Endothelial cell of umbilical vein (primary cell): ENCODE measurements at regions not wholly inside any gene's neighbourhood (a gene's known extent, or its start where the extent isn't known, plus 50 kb on each side); places are given as distances from the start of the nearest gene placed in this dataset.

Experiments used
- BruUV-seq: library from RNA; stranded (reverse); fragments of 400-500 nt; replicated peaks from 2 replicates; lab custom pipeline; 2021; lab: Mats Ljungman, UMichigan
- CTCF ChIA-PET: fragments of 300-600, 350-600 bp; sonication (Branson Sonifier 250); formaldehyde crosslinking; loops from one replicate; lab custom pipeline; 2021; ENCODE audit warnings: antibody characterized with exemption, inconsistent platforms; lab: Charles Lee
- POLR2A ChIA-PET: fragments of 300-600, 350-600 bp; sonication (Branson Sonifier 250); formaldehyde crosslinking; loops from one replicate; lab custom pipeline; 2021; ENCODE audit warnings: antibody characterized with exemption, inconsistent platforms; lab: Charles Lee
- DNase-seq: peaks from one replicate; pipeline ENCODE4 v3.0.0-alpha.2; 2011; ENCODE audit warnings: low read depth, low spot score
- FAIRE-seq: peaks from 2 replicates; lab custom pipeline; 2011; peaks lifted over from hg19 to GRCh38; lab: Jason Lieb, UNC
- H2AFZ ChIP-seq: 2 replicates; pipeline ENCODE4 v1.6.0; 2012; ENCODE audit warnings: low read depth, low read length, control low read depth, inconsistent platforms
- H3K27ac ChIP-seq: 2 replicates; pipeline ENCODE4 v1.5.1; 2011; ENCODE audit warnings: low read depth, mild to moderate bottlenecking, control low read depth, low read length, moderate library complexity; ENCODE audit not compliant: insufficient read depth
- H3K27me3 ChIP-seq, 2 experiments: 2 replicates each; pipeline versions ENCODE4 v1.6.0 to v1.6.1; 2011; ENCODE audit warnings: low read length in 2 of 2, mixed read lengths in 1 of 2; ENCODE audit not compliant: control insufficient read depth in 2 of 2, insufficient read depth in 2 of 2
- H3K36me3 ChIP-seq, 2 experiments: 2 replicates in 1 of 2; 3 replicates in 1 of 2; pipeline ENCODE4 v1.5.1; 2011; ENCODE audit warnings: low read length in 2 of 2, mild to moderate bottlenecking in 1 of 2, moderate library complexity in 1 of 2; ENCODE audit not compliant: control insufficient read depth in 2 of 2, insufficient read depth in 2 of 2; ENCODE audit errors: extremely low read depth in 1 of 2
- H3K4me1 ChIP-seq: 3 replicates; pipeline ENCODE4 v1.5.1; 2011; ENCODE audit warnings: mild to moderate bottlenecking, low read length; ENCODE audit not compliant: control insufficient read depth, insufficient read depth; ENCODE audit errors: extremely low read depth
- H3K4me2 ChIP-seq: 2 replicates; pipeline ENCODE4 v1.6.1; 2011; ENCODE audit warnings: low read length, control low read depth, mixed read lengths; ENCODE audit not compliant: insufficient read depth
- H3K4me3 ChIP-seq, 3 experiments: fragments of 200-600 bp in 1 of 3; sonication (generic), shearing (Covaris generic) in 1 of 3; replicated peaks in 1 of 3; 2 replicates each; pipeline ENCODE4 v1.5.1; 2011 to 2016; ENCODE audit warnings: control low read depth in 3 of 3, low read length in 3 of 3, mild to moderate bottlenecking in 2 of 3, inconsistent platforms in 1 of 3, low read depth in 1 of 3, moderate library complexity in 1 of 3; ENCODE audit not compliant: insufficient read depth in 1 of 3
- H3K79me2 ChIP-seq: 2 replicates; pipeline ENCODE4 v1.6.0; 2012; ENCODE audit warnings: low read length, inconsistent platforms; ENCODE audit not compliant: control insufficient read depth, insufficient read depth
- H3K9ac ChIP-seq: replicated peaks from 2 replicates; pipeline ENCODE3; 2011; ENCODE audit warnings: low read length, control low read depth; ENCODE audit not compliant: insufficient read depth; ENCODE audit errors: extremely low read depth
- H3K9me1 ChIP-seq: replicated peaks from 3 replicates; pipeline ENCODE4 v1.6.0; 2011; ENCODE audit warnings: mild to moderate bottlenecking, low read length; ENCODE audit not compliant: control insufficient read depth, insufficient read depth; ENCODE audit errors: extremely low read depth
- H3K9me3 ChIP-seq: replicated peaks from 2 replicates; pipeline ENCODE4 v1.5.1; 2012; ENCODE audit warnings: low read length, inconsistent platforms; ENCODE audit not compliant: control insufficient read depth, insufficient read depth
- H4K20me1 ChIP-seq: replicated peaks from 2 replicates; pipeline ENCODE3; 2011; ENCODE audit warnings: mild to moderate bottlenecking, low read length; ENCODE audit not compliant: control insufficient read depth, insufficient read depth; ENCODE audit errors: extremely low read depth
- CTCF ChIP-seq, 2 donors: IDR thresholded peaks; 1 replicate in 1 of 2; 2 replicates in 1 of 2; pipeline ENCODE4 v1.5.1; 2011; ENCODE audit warnings: low read length in 2 of 2, mild to moderate bottlenecking in 2 of 2, moderate library complexity in 2 of 2, control low read depth in 1 of 2, inconsistent platforms in 1 of 2, low read depth in 1 of 2; ENCODE audit not compliant: insufficient read depth in 1 of 2; ENCODE audit errors: extremely low read depth in 1 of 2
- FOS ChIP-seq: IDR thresholded peaks from 2 replicates; pipeline ENCODE4 v1.6.1; 2011; ENCODE audit warnings: mild to moderate bottlenecking, low read length, moderate library complexity, borderline replicate concordance; ENCODE audit not compliant: insufficient read depth
- GATA2 ChIP-seq: IDR thresholded peaks from 2 replicates; pipeline ENCODE4 v1.7.0; 2011; ENCODE audit warnings: low read depth, mild to moderate bottlenecking, moderate library complexity, mixed read lengths, low read length; ENCODE audit not compliant: insufficient read length, insufficient read depth
- JUN ChIP-seq: IDR thresholded peaks from 2 replicates; pipeline ENCODE4 v1.6.1; 2011; ENCODE audit warnings: borderline replicate concordance, low read depth; ENCODE audit not compliant: insufficient read length, insufficient read depth
- MYC ChIP-seq: IDR thresholded peaks from one replicate; pipeline ENCODE4 v1.6.1; 2011; ENCODE audit warnings: mild to moderate bottlenecking, low read depth, low read length
- POLR2A ChIP-seq: IDR thresholded peaks from 2 replicates; pipeline ENCODE4 v1.6.1; 2012; ENCODE audit warnings: low read depth, mild to moderate bottlenecking, control low read depth, low read length
- POLR2AphosphoS5 ChIP-seq: IDR thresholded peaks from 2 replicates; pipeline ENCODE4 v1.6.1; 2012; ENCODE audit warnings: low read depth, mild to moderate bottlenecking, control low read depth, low read length, moderate library complexity; ENCODE audit not compliant: insufficient read depth
- dilution Hi-C: fragments of 300-500 bp; cut with MboI; formaldehyde crosslinking; loops from one replicate; pipeline ENCODE4 v1.15.0; 2019; ENCODE audit warnings: low sequenced_read_pairs; ENCODE audit not compliant: extremely low pct_ligation_motif_present
- intact Hi-C: fragments of 100-400 bp; cut with micrococcal nuclease; formaldehyde crosslinking; loops from one replicate; pipeline ENCODE4 v1.10.0; 2022
- TF ChIP-seq, protein P1 (sequence below): IDR thresholded peaks from 2 replicates; pipeline ENCODE4 v1.6.1; 2011; ENCODE audit not compliant: insufficient read depth, insufficient read length

- H3K9me1 ChIP-seq = no peaks in the 10 kb centered on the region
- ChIA-PET POLR2A (no interaction called here), CTCF (no interaction called here)
- TF ChIP-seq POLR2AphosphoS5 = no peak
- TF ChIP-seq GATA2 = no peak
- no peak for TF ChIP-seq POLR2A
- no peak for TF ChIP-seq FOS
- TF ChIP-seq MYC = no peak
- TF ChIP-seq CTCF (IDR thresholded peaks at IDR 0.05; ENCODE audit: extremely low read depth in 1 of 2, insufficient read depth in 1 of 2, low read depth in 1 of 2, low read length in 2 of 2) = no peak
- TF ChIP-seq, protein P1, sequence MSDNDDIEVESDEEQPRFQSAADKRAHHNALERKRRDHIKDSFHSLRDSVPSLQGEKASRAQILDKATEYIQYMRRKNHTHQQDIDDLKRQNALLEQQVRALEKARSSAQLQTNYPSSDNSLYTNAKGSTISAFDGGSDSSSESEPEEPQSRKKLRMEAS = no peak
- TF ChIP-seq JUN = no peak
- no peak overlapping the region for H3K9ac ChIP-seq
- no peak overlapping the region for H3K27ac ChIP-seq
- H3K79me2 ChIP-seq = no peaks in the 10 kb centered on the region
- H3K27me3 ChIP-seq = no peaks in the 10 kb centered on the region
- dilution Hi-C loops = no loop called here
- no peak overlapping the region for H3K4me3 ChIP-seq
- DNase-seq = peak; percentile 19
- H4K20me1 ChIP-seq = no peaks in the 10 kb centered on the region
- FAIRE-seq = no peak
- no peaks in the 10 kb centered on the region for H3K36me3 ChIP-seq
- H3K4me2 ChIP-seq = no peak overlapping the region
- no peaks in the 10 kb centered on the region for H3K4me1 ChIP-seq
- intact Hi-C loops = no loop called here
- BruUV-seq = no TSS peak
- H2AFZ ChIP-seq = no peak overlapping the region
- H3K9me3 ChIP-seq = no peaks in the 10 kb centered on the region
These were observed 306.0 kb upstream of the COL3A1 start for GRCh38 chr2:188668017-188668680.
